Cardiac septum (tissue), 1 donor: ENCODE measurements at regions not wholly inside any gene's neighbourhood (a gene's known extent, or its start where the extent isn't known, plus 50 kb on each side); places are given as distances from the start of the nearest gene placed in this dataset.

ENCODE experiments used
- DNase-seq: peaks from one replicate; pipeline ENCODE4 v3.0.0-alpha.2; 2020; ENCODE audit warnings: low spot score
- intact Hi-C: fragments of 100-400 bp; cut with DNase I; formaldehyde crosslinking; loops from one replicate; pipeline ENCODE4 v1.14.0; 2022
- donor health status: DM: no; HTN: no; CAD: no.

GRCh38 chr7:30212701-30213111 is 71.7 kb upstream of the ZNRF2 start:
- DNase-seq, result no peak
- intact Hi-C loops, result no loop called here

GRCh38 chr7:30213637-30214036 is 70.8 kb upstream of the ZNRF2 start:
- intact Hi-C loops, result no loop called here
- no peak for DNase-seq

GRCh38 chr7:30214651-30215137 is 69.7 kb upstream of the ZNRF2 start:
- DNase-seq, result no peak

GRCh38 chr7:30221764-30222163 is 62.6 kb upstream of the ZNRF2 start:
- no peak for DNase-seq
- intact Hi-C loops, result loop anchor here (5.0 kb wide), 1 partner anchor 34 kb away; no protein-coding TSS in a partner anchor

More at GRCh38 chr7:30214651-30215137, 69.7 kb upstream of the ZNRF2 start:
- intact Hi-C loops, result no loop called here

GRCh38 chr7:30222515-30223215 is 61.7 kb upstream of the ZNRF2 start:
- no peak for DNase-seq
- intact Hi-C loops, result loop anchor here (5.0 kb wide), 1 partner anchor 35 kb away; no protein-coding TSS in a partner anchor

- intact Hi-C loops, result loop anchor here (5.0 kb wide), 1 partner anchor 37 kb away; no protein-coding TSS in a partner anchor
- no peak for DNase-seq
Observed at GRCh38 chr7:30223896-30224295, 60.5 kb upstream of the ZNRF2 start.

GRCh38 chr7:30224511-30225062 is 59.8 kb upstream of the ZNRF2 start:
- DNase-seq, result no peak
- intact Hi-C loops, result loop anchor here (5.0 kb wide), 2 partner anchors 37 to 47 kb away; no protein-coding TSS in a partner anchor

GRCh38 chr7:30225863-30226613 is 58.4 kb upstream of the ZNRF2 start:
- no peak for DNase-seq
- intact Hi-C loops, result loop anchor here (5.0 kb wide), 1 partner anchor 49 kb away; no protein-coding TSS in a partner anchor

- intact Hi-C loops, result loop anchor here (5.0 kb wide), 1 partner anchor 49 kb away; no protein-coding TSS in a partner anchor
- no peak for DNase-seq
Observed at GRCh38 chr7:30226614-30227268, 57.7 kb upstream of the ZNRF2 start.

- no peak for DNase-seq
- intact Hi-C loops, result no loop called here
Observed at GRCh38 chr7:30231271-30231670, 53.1 kb upstream of the ZNRF2 start.

- DNase-seq, result no peak
- intact Hi-C loops, result no loop called here
Observed at GRCh38 chr7:30232391-30232790, 52.0 kb upstream of the ZNRF2 start.
